Suprapubic skin (tissue), 4 donors: ENCODE measurements at regions not wholly inside any gene's neighbourhood (a gene's known extent, or its start where the extent isn't known, plus 50 kb on each side); places are given as distances from the start of the nearest gene placed in this dataset.

Source experiments
- CTCF ChIP-seq, 2 donors: fragments of 200-600 bp in 1 of 2; fragments of 450-650 bp in 1 of 2; sonication (generic) in 1 of 2; IDR thresholded peaks; one replicate each; pipeline ENCODE4 v1.5.1; 2016 to 2019; ENCODE audit warnings: antibody characterized with exemption in 2 of 2, mild to moderate bottlenecking in 1 of 2, moderate library complexity in 1 of 2
- EP300 ChIP-seq: sonication (generic); formaldehyde crosslinking; IDR thresholded peaks from one replicate; pipeline ENCODE4 v1.6.1; 2017; ENCODE audit warnings: antibody characterized with exemption
- POLR2A ChIP-seq, 2 donors: fragments of 450-650 bp; IDR thresholded peaks; one replicate each; pipeline ENCODE4 v1.6.1; 2017; ENCODE audit warnings: antibody characterized with exemption in 2 of 2, mild to moderate bottlenecking in 2 of 2, moderate library complexity in 2 of 2
- POLR2AphosphoS5 ChIP-seq, 3 donors: sonication (generic); formaldehyde crosslinking; IDR thresholded peaks; one replicate each; pipeline ENCODE4 v1.6.1; 2017; ENCODE audit warnings: antibody characterized with exemption in 3 of 3

- TF ChIP-seq POLR2A (IDR thresholded peaks at IDR 0.05): no peak
- TF ChIP-seq CTCF (IDR thresholded peaks at IDR 0.05): no peak
- no peak for TF ChIP-seq POLR2AphosphoS5 (IDR thresholded peaks at IDR 0.05)
- TF ChIP-seq EP300: no peak
These were observed 318.3 kb downstream of the CAAP1 start for GRCh38 chr9:26574256-26574655.
